Neural progenitor cell (in vitro differentiated cells): ENCODE measurements at regions not wholly inside any gene's neighbourhood (a gene's known extent, or its start where the extent isn't known, plus 50 kb on each side); places are given as distances from the start of the nearest gene placed in this dataset.

Experiments
- CTCF ChIP-seq: fragments of 200-600 bp; sonication (generic); IDR thresholded peaks from 2 replicates; pipeline ENCODE4 v1.5.1; 2017; ENCODE audit warnings: antibody characterized with exemption, mild to moderate bottlenecking
- EZH2 ChIP-seq: fragments of 200-600 bp; sonication (generic); IDR thresholded peaks from 2 replicates; pipeline ENCODE4 v1.6.1; 2017; ENCODE audit warnings: antibody characterized with exemption, mild to moderate bottlenecking, moderate library complexity
- EZH2phosphoT487 ChIP-seq: fragments of 200-600 bp; sonication (generic); IDR thresholded peaks from 2 replicates; pipeline ENCODE4 v1.6.1; 2017; ENCODE audit warnings: antibody characterized with exemption

GRCh38 chr16:79401782-79402181 lies 198.8 kb downstream of the MAF start:
- TF ChIP-seq EZH2 (no peak), CTCF (no peak), EZH2phosphoT487 (no peak)
